ENCODE measurements at regions not wholly inside any gene's neighbourhood (a gene's known extent, or its start where the extent isn't known, plus 50 kb on each side); places are given as distances from the start of the nearest gene placed in this dataset.

DNA sequence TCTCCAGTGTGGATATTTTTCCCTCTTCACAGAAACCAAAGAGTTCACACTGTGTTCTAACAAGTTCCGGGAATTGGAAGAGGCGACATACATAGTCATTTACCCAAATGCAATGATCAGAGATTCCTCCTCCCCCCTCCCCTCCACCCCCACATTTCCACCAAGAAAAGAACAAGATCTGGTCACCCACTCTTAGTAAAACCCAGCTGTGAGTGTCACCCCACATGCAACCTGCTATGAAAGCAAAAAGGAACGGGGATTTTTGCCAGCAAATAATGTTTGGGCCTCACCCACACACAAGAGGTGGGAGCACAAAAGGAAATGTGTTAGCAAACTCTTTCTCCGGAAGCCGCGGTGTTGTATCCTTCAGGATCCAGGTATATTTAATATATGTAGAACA lies 745.0 kb upstream of the AUTS2 start:
- Histone ChIP-seq H3K4me1 (no peaks in the 10 kb centered on the region), H3K9me3 (no peaks in the 10 kb centered on the region), H3K36me3 (no peaks in the 10 kb centered on the region), H3K4me3 (no peak overlapping the region), H3K27ac (no peak overlapping the region), H3K27me3 (no peaks in the 10 kb centered on the region)
- TF ChIP-seq, protein P1, sequence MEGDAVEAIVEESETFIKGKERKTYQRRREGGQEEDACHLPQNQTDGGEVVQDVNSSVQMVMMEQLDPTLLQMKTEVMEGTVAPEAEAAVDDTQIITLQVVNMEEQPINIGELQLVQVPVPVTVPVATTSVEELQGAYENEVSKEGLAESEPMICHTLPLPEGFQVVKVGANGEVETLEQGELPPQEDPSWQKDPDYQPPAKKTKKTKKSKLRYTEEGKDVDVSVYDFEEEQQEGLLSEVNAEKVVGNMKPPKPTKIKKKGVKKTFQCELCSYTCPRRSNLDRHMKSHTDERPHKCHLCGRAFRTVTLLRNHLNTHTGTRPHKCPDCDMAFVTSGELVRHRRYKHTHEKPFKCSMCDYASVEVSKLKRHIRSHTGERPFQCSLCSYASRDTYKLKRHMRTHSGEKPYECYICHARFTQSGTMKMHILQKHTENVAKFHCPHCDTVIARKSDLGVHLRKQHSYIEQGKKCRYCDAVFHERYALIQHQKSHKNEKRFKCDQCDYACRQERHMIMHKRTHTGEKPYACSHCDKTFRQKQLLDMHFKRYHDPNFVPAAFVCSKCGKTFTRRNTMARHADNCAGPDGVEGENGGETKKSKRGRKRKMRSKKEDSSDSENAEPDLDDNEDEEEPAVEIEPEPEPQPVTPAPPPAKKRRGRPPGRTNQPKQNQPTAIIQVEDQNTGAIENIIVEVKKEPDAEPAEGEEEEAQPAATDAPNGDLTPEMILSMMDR (IDR thresholded peaks at IDR 0.05) = no peak
- intact Hi-C loops (cut with DNase I) = no loop called here
- DNase-seq (ENCODE audit: low spot score in 2 of 2) = no peak

DNA sequence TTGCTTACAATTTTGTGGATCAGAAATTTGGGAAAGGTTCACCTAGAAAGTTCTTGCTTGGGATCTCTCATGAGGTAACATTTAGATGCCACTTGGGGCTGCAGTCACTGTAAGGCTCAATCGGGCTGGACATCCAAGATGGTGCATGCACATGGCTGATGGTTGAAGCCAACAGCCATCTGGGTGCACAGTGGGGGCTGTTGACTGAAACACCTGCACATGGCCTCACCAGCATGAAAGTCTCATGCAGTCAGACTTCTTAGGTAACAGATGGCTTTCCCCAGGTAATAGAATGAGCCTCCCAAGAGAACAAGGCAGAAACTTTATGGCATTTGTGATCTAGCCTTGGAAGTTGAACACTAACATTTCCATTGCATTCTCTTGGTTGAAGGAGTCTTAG lies 740.7 kb upstream of the AUTS2 start:
- Histone ChIP-seq H3K27me3 (no peaks in the 10 kb centered on the region), H3K36me3 (no peaks in the 10 kb centered on the region), H3K4me1 (no peaks in the 10 kb centered on the region), H3K9me3 (no peaks in the 10 kb centered on the region), H3K4me3 (no peak overlapping the region), H3K27ac (no peak overlapping the region)
- TF ChIP-seq, protein P1 (IDR thresholded peaks at IDR 0.05) = no peak
- DNase-seq (ENCODE audit: low spot score in 2 of 2) = no peak
- intact Hi-C loops (cut with DNase I) = no loop called here

DNA sequence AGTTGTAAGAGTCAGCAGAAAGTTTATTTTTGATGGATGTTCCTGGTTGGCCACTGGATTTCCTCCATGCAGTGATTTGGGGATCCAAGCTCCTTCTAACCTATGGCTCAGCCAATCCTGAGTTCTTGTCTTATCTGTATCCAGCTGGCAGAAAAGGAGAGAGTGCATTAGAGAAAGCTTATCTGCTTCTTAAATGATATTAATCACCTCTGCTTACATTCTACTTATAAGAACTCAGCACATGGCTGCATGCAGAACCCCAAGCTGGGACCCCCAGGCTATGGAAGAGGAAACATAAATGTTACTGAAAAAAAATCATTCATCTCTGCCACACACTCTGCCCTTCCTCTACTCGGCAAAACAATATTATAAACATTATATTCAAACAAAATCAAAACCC lies 739.8 kb upstream of the AUTS2 start:
- no peak overlapping the region for H3K27ac ChIP-seq
- H3K9me3 ChIP-seq = no peaks in the 10 kb centered on the region
- TF ChIP-seq, protein P1 (IDR thresholded peaks at IDR 0.05) = no peak
- no peaks in the 10 kb centered on the region for H3K4me1 ChIP-seq
- DNase-seq (ENCODE audit: low spot score in 2 of 2) = no peak
- intact Hi-C loops (cut with DNase I) = no loop called here
- no peaks in the 10 kb centered on the region for H3K27me3 ChIP-seq
- no peak overlapping the region for H3K4me3 ChIP-seq
- H3K36me3 ChIP-seq = no peaks in the 10 kb centered on the region

DNA sequence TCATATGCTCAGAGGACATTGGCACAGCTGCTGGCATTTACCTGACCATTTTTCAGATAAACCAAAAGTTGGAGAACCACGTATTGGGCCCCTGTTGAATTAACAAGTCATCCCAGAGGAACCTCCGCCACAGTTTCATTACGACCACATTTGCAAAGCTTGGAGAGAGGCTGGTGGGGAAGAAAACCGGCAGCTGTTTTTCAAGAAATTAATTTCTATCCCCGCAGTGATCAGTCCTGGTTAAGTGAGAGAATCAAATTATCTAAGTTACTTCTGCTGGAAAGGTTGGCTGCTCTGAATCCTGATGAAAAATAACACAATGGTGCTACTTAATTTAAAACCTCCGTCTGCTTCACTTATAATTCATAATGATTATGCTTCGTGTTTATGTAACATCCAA lies 737.1 kb upstream of the AUTS2 start:
- Histone ChIP-seq H3K27ac (no peak overlapping the region), H3K9me3 (no peaks in the 10 kb centered on the region), H3K27me3 (no peaks in the 10 kb centered on the region), H3K4me3 (no peak overlapping the region), H3K4me1 (no peaks in the 10 kb centered on the region), H3K36me3 (no peaks in the 10 kb centered on the region)
- intact Hi-C loops (cut with DNase I) = no loop called here
- TF ChIP-seq, protein P1 (IDR thresholded peaks at IDR 0.05) = no peak
- no peak for DNase-seq (ENCODE audit: low spot score in 2 of 2)

DNA sequence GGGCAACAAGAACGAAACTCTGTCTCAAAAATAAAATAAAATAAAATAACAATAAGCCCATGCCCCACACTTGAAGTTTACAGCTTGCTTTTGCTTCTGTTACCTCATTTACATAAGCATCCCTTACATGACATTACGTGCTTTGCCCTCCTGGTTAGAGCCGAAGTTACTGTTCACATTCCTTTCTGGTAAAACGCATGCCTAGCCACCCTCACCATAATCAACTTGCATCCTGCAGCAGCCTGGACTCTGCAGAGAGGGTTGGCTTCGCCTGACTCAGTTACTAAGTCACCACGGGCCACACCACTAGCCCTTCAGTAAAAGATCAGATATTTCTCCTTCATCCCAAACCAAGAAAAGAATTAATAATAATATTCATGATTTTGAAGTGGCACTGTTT lies 736.0 kb upstream of the AUTS2 start:
- intact Hi-C loops (cut with DNase I) = no loop called here
- Histone ChIP-seq H3K36me3 (no peaks in the 10 kb centered on the region), H3K27ac (no peak overlapping the region), H3K27me3 (no peaks in the 10 kb centered on the region), H3K4me1 (no peaks in the 10 kb centered on the region), H3K9me3 (no peaks in the 10 kb centered on the region), H3K4me3 (no peak overlapping the region)
- TF ChIP-seq, protein P1 (IDR thresholded peaks at IDR 0.05) = no peak
- DNase-seq (ENCODE audit: low spot score in 2 of 2) = no peak

DNA sequence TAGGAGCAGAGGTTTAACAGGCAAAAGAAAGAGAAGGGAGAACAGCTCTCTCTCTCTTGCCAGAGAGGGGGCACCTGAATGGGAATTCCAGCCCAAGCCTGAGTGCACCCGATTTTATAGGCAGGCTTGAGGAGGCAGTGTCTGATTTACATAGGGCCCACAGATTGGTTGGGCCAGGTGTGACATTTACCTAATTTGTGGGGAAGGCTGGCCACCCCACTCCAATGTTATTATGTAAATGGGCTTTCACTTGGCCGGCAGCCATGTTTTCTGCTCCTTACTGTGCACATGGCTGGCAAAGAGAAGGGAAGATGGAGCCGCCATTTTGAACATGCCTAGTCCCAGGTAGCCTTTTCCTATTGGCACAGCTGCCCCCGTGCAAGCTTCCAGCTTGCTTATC lies 735.5 kb upstream of the AUTS2 start:
- Histone ChIP-seq H3K27me3 (no peaks in the 10 kb centered on the region), H3K36me3 (no peaks in the 10 kb centered on the region), H3K27ac (no peak overlapping the region), H3K9me3 (no peaks in the 10 kb centered on the region), H3K4me3 (no peak overlapping the region), H3K4me1 (no peaks in the 10 kb centered on the region)
- no peak for DNase-seq (ENCODE audit: low spot score in 2 of 2)
- intact Hi-C loops (cut with DNase I) = no loop called here
- TF ChIP-seq, protein P1 (IDR thresholded peaks at IDR 0.05) = no peak
